SHP77 treated with DMSO at 0.1 percent for 48 hours (cell line): ENCODE measurements at regions not wholly inside any gene's neighbourhood (a gene's known extent, or its start where the extent isn't known, plus 50 kb on each side); places are given as distances from the start of the nearest gene placed in this dataset.

Source experiments
- DNase-seq: peaks from one replicate; lab custom pipeline; 2025; lab: John Stamatoyannopoulos, UW

GRCh38 chr6:167515873-167516507 is 191.1 kb downstream of the TTLL2 start:
- DNase-seq: no peak

GRCh38 chr6:167517254-167517916 is 192.5 kb downstream of the TTLL2 start:
- no peak for DNase-seq

GRCh38 chr6:167523426-167523825 is 198.5 kb downstream of the TTLL2 start:
- no peak for DNase-seq

GRCh38 chr6:167524261-167525111 is 199.6 kb downstream of the TTLL2 start:
- no peak for DNase-seq

GRCh38 chr6:167525774-167526173 is 200.9 kb downstream of the TTLL2 start:
- DNase-seq: no peak

- DNase-seq: no peak
Measured at GRCh38 chr6:167526465-167527368, 201.8 kb downstream of the TTLL2 start.

- DNase-seq: no peak
Measured at GRCh38 chr6:167528239-167528638, 203.4 kb downstream of the TTLL2 start.

GRCh38 chr6:167528976-167529375 is 204.1 kb downstream of the TTLL2 start:
- no peak for DNase-seq

- DNase-seq: no peak
Measured at GRCh38 chr6:167529444-167530335, 204.8 kb downstream of the TTLL2 start.

GRCh38 chr6:167530951-167531350 is 206.1 kb downstream of the TTLL2 start:
- DNase-seq: no peak

GRCh38 chr6:167532410-167533288 is 207.8 kb downstream of the TTLL2 start:
- DNase-seq: no peak

GRCh38 chr6:167533851-167534250 is 209.0 kb downstream of the TTLL2 start:
- DNase-seq: no peak

GRCh38 chr6:167537816-167538215 is 212.9 kb downstream of the TTLL2 start:
- DNase-seq: no peak

GRCh38 chr6:167538746-167539145 is 213.9 kb downstream of the TTLL2 start:
- no peak for DNase-seq

GRCh38 chr6:167540796-167541195 is 215.9 kb downstream of the TTLL2 start:
- no peak for DNase-seq

GRCh38 chr6:167541544-167541943 is 216.7 kb downstream of the TTLL2 start:
- DNase-seq: no peak

GRCh38 chr6:167543602-167544497 is 219.0 kb downstream of the TTLL2 start:
- DNase-seq: no peak

- DNase-seq: no peak
Measured at GRCh38 chr6:167546611-167547327, 221.9 kb downstream of the TTLL2 start.
